ENCODE measurements at regions not wholly inside any gene's neighbourhood (a gene's known extent, or its start where the extent isn't known, plus 50 kb on each side); places are given as distances from the start of the nearest gene placed in this dataset.

DNA sequence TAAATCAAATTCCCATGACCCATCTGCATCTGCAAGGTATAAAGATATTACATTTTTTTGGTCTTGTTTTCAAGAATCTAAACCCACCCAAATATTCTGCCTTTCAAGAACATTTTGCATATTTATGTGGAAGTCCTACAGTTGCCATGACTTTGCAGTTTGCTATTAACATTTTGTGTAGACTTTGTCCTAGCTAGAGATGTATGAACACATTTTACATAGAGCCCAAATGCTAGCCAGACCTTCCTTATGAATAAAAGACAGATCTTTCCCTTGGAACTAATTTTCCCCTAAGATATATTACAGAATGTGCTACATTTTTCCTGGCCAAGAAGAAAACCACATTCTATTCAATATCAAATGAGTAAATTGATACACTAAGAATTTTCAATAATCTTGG lies 772.5 kb downstream of the KCNA4 start:
- Mint-ChIP-seq H3K27me3 (no peaks in the 10 kb centered on the region), H3K9me3 (peaks cover 2% of the 10 kb centered on the region), H3K4me3 (no peak overlapping the region), H3K4me1 (no peaks in the 10 kb centered on the region), H3K36me3 (ENCODE audit: low read depth) (no peaks in the 10 kb centered on the region), H3K27ac (no peak overlapping the region)
- ATAC-seq (ENCODE audit: low read depth) (no peak), DNase-seq (no peak)
- CTCF ChIA-PET: no interaction called here
- intact Hi-C loops (cut with micrococcal nuclease): no loop called here
- TF ChIP-seq, protein P1, sequence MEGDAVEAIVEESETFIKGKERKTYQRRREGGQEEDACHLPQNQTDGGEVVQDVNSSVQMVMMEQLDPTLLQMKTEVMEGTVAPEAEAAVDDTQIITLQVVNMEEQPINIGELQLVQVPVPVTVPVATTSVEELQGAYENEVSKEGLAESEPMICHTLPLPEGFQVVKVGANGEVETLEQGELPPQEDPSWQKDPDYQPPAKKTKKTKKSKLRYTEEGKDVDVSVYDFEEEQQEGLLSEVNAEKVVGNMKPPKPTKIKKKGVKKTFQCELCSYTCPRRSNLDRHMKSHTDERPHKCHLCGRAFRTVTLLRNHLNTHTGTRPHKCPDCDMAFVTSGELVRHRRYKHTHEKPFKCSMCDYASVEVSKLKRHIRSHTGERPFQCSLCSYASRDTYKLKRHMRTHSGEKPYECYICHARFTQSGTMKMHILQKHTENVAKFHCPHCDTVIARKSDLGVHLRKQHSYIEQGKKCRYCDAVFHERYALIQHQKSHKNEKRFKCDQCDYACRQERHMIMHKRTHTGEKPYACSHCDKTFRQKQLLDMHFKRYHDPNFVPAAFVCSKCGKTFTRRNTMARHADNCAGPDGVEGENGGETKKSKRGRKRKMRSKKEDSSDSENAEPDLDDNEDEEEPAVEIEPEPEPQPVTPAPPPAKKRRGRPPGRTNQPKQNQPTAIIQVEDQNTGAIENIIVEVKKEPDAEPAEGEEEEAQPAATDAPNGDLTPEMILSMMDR (IDR thresholded peaks at IDR 0.05): no peak
- POLR2A ChIA-PET: no interaction called here

DNA sequence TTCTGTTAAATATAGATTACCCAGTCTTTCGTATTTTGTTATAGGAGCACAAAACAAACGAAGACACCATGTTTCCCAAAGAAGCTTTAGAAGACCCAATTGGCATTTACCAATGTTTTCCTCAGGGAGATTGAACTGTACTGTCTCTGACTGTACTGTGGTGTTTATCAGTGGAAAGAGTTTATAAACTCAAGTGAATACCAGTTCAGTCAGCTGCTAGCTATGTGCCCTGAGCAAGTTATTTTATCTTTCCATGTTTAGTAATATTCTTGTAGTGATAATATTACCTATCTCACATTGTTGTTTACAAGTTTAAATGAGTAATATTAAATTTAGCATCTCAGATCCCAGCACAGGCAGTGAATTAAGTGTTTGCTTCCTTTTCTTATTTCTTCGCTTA lies 773.2 kb downstream of the KCNA4 start:
- Mint-ChIP-seq H3K36me3 (ENCODE audit: low read depth) (no peaks in the 10 kb centered on the region), H3K27ac (no peak overlapping the region), H3K4me1 (no peaks in the 10 kb centered on the region), H3K9me3 (peaks cover 2% of the 10 kb centered on the region), H3K4me3 (no peak overlapping the region), H3K27me3 (no peaks in the 10 kb centered on the region)
- ChIA-PET POLR2A (no interaction called here), CTCF (no interaction called here)
- TF ChIP-seq, protein P1 (IDR thresholded peaks at IDR 0.05): no peak
- no peak for ATAC-seq (ENCODE audit: low read depth)
- no peak for DNase-seq
- intact Hi-C loops (cut with micrococcal nuclease): no loop called here

DNA sequence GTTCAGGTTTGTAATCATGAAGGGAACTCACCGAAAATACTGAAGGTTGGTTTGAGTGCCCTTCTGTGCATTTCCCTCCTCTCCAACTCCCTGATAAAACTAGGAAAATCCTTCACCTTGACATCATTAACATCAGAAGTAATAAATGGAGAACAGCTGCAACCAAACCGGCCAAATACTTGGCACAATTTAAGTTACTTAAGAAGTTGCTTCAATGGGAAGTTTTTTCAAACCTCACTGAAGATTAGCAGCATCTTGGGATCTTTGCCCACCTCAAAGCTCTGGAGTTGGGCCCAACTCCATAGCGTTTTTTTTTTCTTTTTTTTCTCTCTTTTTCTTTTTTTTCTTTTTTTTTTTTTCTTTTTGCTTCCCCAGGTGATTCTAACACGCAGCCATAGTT lies 784.8 kb downstream of the KCNA4 start:
- Mint-ChIP-seq H3K4me3 (no peak overlapping the region), H3K9me3 (peaks cover 7% of the 10 kb centered on the region), H3K27me3 (no peaks in the 10 kb centered on the region), H3K4me1 (no peaks in the 10 kb centered on the region), H3K27ac (no peak overlapping the region), H3K36me3 (ENCODE audit: low read depth) (no peaks in the 10 kb centered on the region)
- DNase-seq: no peak
- intact Hi-C loops (cut with micrococcal nuclease): no loop called here
- CTCF ChIA-PET: no interaction called here
- ATAC-seq (ENCODE audit: low read depth): no peak
- TF ChIP-seq, protein P1 (IDR thresholded peaks at IDR 0.05): no peak
- POLR2A ChIA-PET: no interaction called here

DNA sequence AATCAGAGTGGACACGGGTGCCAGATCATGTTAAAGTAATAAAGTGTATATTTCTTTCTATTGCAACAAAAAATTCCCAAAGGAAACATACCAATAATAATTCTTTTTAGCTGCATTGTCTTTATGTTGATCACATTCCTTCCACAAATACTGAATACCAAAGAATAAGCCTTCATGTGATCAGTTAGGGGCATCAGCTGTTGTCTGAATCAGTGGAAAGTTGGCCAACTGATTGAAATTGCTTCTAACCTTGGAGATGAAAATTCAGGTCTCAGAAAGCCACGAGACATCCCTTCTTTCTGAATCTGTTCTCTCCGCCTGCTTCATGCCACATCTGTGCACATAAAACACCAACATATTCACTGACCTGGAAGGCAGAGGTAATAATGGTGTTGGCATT lies 785.2 kb downstream of the KCNA4 start:
- Mint-ChIP-seq H3K4me1 (no peaks in the 10 kb centered on the region), H3K27me3 (no peaks in the 10 kb centered on the region), H3K9me3 (peaks cover 7% of the 10 kb centered on the region), H3K36me3 (ENCODE audit: low read depth) (no peaks in the 10 kb centered on the region), H3K4me3 (no peak overlapping the region), H3K27ac (no peak overlapping the region)
- POLR2A ChIA-PET: no interaction called here
- DNase-seq: no peak
- ATAC-seq (ENCODE audit: low read depth): no peak
- CTCF ChIA-PET: no interaction called here
- TF ChIP-seq, protein P1 (IDR thresholded peaks at IDR 0.05): no peak
- intact Hi-C loops (cut with micrococcal nuclease): no loop called here

DNA sequence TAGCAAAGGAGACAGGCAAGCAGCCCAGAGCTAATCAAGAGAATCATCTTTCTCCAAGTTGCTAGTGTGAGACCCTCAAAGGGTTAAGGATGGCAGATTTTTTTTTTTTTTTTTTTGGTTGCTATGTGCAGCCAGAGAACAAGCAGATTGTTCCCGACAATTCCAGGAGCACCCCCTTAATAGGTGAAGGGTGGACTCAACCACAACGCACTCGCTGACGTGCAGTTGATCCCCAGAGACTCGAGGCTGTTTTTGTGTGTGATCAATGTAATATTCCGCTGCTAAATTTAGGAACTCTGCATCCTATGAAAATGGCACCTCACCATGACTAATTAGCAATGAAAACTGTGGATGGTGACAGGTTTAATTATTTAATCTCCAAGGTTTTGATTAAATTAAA lies 789.0 kb downstream of the KCNA4 start:
- ChIA-PET POLR2A (no interaction called here), CTCF (no interaction called here)
- TF ChIP-seq, protein P1 (IDR thresholded peaks at IDR 0.05): no peak
- DNase-seq (no peak), ATAC-seq (ENCODE audit: low read depth) (no peak)
- Mint-ChIP-seq H3K4me1 (no peaks in the 10 kb centered on the region), H3K27ac (no peak overlapping the region), H3K27me3 (no peaks in the 10 kb centered on the region), H3K9me3 (peaks cover 7% of the 10 kb centered on the region), H3K36me3 (ENCODE audit: low read depth) (no peaks in the 10 kb centered on the region), H3K4me3 (no peak overlapping the region)
- intact Hi-C loops (cut with micrococcal nuclease): no loop called here
